NOMO-1 treated with DMSO at 0.1 percent for 48 hours (cell line): ENCODE measurements at regions not wholly inside any gene's neighbourhood (a gene's known extent, or its start where the extent isn't known, plus 50 kb on each side); places are given as distances from the start of the nearest gene placed in this dataset.

Experiments used
- DNase-seq: peaks from one replicate; lab custom pipeline; 2025; ENCODE audit not compliant: unreplicated experiment; lab: John Stamatoyannopoulos, UW

GRCh38 chr2:21427606-21428005, 303.8 kb downstream of the TDRD15 start:
- DNase-seq: no peak

GRCh38 chr2:21428754-21429153, 305.0 kb downstream of the TDRD15 start:
- no peak for DNase-seq

DNA sequence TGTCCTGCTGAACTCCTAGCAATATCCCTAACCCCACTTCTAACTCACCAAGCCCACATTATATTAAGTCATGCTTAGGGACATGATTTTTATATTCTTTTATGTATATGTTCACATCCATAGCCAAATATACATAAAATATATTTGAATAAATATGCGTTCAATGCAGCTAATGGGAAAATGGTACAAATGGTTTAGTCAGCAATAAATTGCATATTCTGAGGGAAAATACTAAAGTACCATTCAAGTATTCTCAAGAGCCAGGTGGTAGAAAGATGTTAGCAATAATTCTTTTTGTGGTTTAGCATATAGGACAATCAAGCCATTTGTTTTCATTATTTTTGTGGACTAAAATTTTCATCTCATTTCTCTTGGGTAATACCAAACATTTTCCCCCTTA, 306.0 kb downstream of the TDRD15 start:
- no peak for DNase-seq

- no peak for DNase-seq
Observed at GRCh38 chr2:21431078-21431477, 307.3 kb downstream of the TDRD15 start.

DNA sequence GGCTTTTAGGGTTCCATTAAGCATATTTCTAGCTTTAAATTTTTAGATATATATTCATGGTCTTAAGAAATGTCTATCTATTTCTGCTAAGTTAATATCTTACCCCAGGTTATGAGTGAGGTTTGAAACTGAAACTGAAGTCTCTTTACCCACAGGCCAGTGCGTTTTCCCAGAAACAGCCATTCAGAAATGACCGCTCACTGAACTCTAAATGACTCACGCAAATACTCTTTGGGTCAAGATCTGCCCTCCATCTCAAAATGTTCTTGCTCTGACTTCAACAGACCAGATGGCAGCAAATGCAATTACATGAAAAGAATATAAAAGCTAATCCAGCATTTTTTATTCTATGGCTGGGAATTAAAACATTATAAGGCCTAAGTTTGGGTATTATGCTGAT, 315.2 kb downstream of the TDRD15 start:
- DNase-seq: no peak

- no peak for DNase-seq
Observed at GRCh38 chr2:21441442-21441841, 317.7 kb downstream of the TDRD15 start.

GRCh38 chr2:21443494-21444105, 319.8 kb downstream of the TDRD15 start:
- DNase-seq: peak; percentile 30

GRCh38 chr2:21449881-21450280, 326.1 kb downstream of the TDRD15 start:
- no peak for DNase-seq

DNA sequence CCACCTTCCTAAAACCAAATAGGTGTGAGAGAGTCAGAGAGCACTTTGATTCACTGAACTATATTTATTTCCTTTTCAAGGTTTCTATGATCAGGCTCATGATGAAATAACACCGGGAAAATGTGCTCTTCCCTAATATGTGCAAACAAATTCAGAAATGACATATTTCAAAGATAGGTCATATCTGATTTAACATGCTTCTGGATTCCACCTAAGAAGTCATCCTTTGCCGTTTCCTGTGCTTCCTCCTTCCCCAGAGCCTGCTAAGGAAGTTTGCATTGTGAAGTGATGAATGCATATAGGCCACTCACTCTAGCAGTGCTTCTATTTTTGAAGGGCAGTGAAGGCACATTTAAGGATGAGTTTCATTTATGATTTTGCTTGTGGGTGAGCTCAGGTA, 327.6 kb downstream of the TDRD15 start:
- DNase-seq: no peak

DNA sequence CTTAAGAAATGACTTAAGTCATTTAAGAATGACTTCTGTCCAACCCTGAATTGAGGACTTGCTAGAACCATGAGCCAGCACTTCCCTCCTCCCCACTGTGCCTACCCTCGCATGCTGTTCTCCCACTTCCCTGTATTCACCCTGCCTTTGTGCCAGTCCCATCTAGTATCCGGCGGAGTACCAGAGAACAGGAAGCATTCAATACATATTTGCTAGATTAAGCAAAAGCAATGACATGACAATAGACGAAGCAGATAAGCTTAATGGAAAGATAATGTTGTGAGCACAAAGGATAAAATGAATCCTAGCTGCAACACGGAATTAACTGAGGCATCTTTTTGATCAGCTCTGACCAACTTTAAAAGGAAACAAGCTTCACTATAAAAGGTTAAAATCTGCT, 328.5 kb downstream of the TDRD15 start:
- DNase-seq: peak; percentile 59

- no peak for DNase-seq
Observed at GRCh38 chr2:21452678-21453077, 328.9 kb downstream of the TDRD15 start.

GRCh38 chr2:21453723-21454450, 330.1 kb downstream of the TDRD15 start:
- DNase-seq: peak; percentile 81

GRCh38 chr2:21454839-21455238, 331.1 kb downstream of the TDRD15 start:
- no peak for DNase-seq

DNA sequence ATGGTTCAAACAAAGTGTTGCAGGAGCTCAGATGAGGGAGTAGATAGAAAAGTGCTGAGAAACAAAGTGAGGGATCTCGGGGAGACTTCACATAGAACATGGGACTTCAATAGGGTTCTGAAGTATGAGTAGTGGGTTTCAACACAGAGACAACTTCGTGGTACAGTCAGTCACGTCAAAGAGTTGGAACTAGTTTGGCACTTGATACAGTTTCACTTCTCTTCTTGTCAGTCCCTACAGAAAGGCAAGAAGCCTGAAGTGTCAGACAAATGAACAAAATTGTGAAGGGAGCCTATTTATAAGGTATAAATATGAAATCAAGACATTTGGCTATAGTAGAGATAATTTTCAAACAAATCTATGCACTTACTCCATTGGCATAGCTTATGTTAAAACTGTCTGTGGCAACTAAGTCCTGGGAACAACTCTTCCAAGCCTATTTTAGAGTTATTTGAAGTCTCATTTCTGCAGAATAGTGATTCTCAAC, 338.0 kb downstream of the TDRD15 start:
- peak; percentile 68 for DNase-seq

- DNase-seq: no peak
Observed at GRCh38 chr2:21466341-21466927, 342.7 kb downstream of the TDRD15 start.

DNA sequence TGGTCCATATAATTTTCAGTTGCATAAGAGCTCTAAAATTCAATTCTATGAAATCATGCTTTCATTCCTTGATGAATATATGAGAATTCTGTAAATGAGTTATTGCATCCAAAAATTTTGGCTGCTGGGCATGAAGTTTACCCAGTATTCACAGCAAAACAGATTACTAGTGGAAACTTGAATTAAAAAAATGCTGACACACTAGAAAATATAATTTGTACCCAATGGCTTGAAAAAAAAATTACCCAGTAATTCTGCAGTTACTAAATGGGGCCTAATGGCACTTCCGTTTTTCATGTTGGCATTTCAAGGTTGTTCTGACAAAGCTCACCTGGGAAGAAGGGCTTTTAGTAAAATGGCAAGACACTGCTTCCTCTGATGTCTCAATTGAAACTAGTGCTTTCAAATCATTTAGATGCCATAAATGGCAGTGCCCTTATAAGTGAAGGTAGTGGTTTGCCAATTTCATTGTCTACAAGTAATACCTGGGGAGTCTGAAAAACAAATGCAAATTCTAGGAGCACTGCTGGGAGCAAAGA, 343.6 kb downstream of the TDRD15 start:
- no peak for DNase-seq

- no peak for DNase-seq
Observed at GRCh38 chr2:21467910-21468309, 344.1 kb downstream of the TDRD15 start.

DNA sequence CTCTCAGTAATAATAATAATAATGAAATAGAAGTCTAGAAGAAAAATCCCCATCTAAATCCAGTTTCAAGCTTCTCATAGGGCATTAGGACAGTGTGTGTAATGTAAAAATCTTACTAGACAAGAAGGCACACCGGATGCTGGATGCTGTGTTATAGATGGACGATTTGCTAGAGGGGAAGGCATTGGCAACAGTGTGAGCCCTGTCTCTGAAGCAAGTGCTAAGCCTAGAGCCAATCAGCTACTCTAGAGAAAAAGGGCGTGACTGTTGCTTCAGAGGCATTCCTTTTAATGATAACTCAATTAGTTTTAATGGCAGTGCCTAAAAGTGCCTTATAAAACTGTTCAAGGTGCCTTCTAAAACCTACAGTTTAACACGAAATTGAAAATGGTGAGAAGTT, 344.9 kb downstream of the TDRD15 start:
- no peak for DNase-seq

DNA sequence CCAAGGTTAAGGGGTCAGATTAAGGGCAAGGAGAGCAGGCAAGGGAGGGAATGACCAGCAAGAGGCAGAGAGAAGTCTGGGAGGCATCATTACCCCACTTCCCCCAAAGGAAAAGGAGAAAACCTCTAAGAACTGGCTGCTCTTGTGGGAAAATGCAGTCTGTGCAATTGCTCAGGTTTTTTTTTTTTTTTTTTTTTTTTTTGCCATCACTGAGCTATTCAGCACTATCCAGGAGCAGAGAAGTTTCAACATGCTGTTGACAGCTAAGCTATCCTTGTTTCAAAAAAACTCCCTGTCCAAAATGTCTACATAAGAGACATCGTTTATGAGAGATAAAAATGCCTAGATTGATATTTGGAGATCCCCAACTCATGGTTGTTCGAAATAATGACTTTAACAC, 345.4 kb downstream of the TDRD15 start:
- no peak for DNase-seq

GRCh38 chr2:21469564-21469963, 345.8 kb downstream of the TDRD15 start:
- DNase-seq: no peak

DNA sequence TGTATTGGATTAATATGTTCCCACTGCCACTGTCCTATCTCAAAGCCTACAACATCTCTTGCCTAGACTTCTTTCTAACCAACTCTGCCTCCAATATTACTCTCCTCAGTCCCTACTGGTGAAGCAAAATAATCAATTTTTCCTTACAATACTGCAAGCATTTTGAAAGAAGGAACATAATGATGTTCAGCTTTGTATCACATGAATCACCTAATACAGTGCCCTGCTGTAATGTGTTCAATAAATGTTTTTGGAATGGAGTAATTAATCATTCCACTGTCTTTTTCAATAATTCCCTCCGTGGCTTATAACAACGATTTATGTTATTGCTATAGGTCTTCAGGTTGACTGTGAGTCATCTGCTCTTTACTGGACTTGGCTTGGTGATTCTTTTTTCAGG, 356.4 kb downstream of the TDRD15 start:
- DNase-seq: no peak

DNA sequence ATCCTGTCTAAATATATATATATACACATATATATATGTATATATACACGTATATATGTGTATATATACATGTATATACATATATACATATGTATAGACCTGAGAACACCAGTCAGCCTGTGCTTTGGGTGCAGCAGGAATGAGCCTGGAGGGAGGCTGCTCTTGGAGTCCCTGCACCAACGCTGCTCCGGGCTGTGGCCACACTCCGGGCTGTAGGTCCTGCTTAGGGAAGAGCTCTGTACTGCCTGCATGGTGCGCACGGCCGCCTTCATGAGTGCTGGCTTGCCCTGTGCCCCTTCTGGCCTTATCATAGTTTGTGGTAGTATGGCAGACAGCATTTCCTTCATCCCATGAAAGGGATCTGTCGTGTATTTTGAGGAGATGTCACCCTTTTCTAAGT, 360.9 kb downstream of the TDRD15 start:
- no peak for DNase-seq
